ENCODE measurements at regions not wholly inside any gene's neighbourhood (a gene's known extent, or its start where the extent isn't known, plus 50 kb on each side); places are given as distances from the start of the nearest gene placed in this dataset.

- DNase-seq (ENCODE audit: low read depth in 2 of 2): no peak
These were observed 119.7 kb upstream of the RPS23 start for GRCh38 chr5:82397741-82398320.

GRCh38 chr5:82396871-82397514 is 118.8 kb upstream of the RPS23 start:
- DNase-seq (ENCODE audit: low read depth in 2 of 2): no peak

GRCh38 chr5:82396396-82396795 is 118.2 kb upstream of the RPS23 start:
- DNase-seq (ENCODE audit: low read depth in 2 of 2): no peak

GRCh38 chr5:82393951-82394350 is 115.8 kb upstream of the RPS23 start:
- no peak for DNase-seq (ENCODE audit: low read depth in 2 of 2)

- no peak for DNase-seq (ENCODE audit: low read depth in 2 of 2)
These were observed 111.9 kb upstream of the RPS23 start for GRCh38 chr5:82390088-82390487.

- no peak for DNase-seq (ENCODE audit: low read depth in 2 of 2)
These were observed 111.2 kb upstream of the RPS23 start for GRCh38 chr5:82389347-82389746.

- no peak for DNase-seq (ENCODE audit: low read depth in 2 of 2)
These were observed 110.0 kb upstream of the RPS23 start for GRCh38 chr5:82388181-82388580.

GRCh38 chr5:82387819-82388166 is 109.6 kb upstream of the RPS23 start:
- no peak for DNase-seq (ENCODE audit: low read depth in 2 of 2)

- no peak for DNase-seq (ENCODE audit: low read depth in 2 of 2)
These were observed 109.1 kb upstream of the RPS23 start for GRCh38 chr5:82387001-82387818.

- DNase-seq (ENCODE audit: low read depth in 2 of 2): no peak
These were observed 108.4 kb upstream of the RPS23 start for GRCh38 chr5:82386576-82386975.

- no peak for DNase-seq (ENCODE audit: low read depth in 2 of 2)
These were observed 106.0 kb upstream of the RPS23 start for GRCh38 chr5:82384034-82384750.

GRCh38 chr5:82381591-82381990 is 103.4 kb upstream of the RPS23 start:
- DNase-seq (ENCODE audit: low read depth in 2 of 2): no peak

GRCh38 chr5:82376307-82376706 is 98.2 kb upstream of the RPS23 start:
- no peak for DNase-seq (ENCODE audit: low read depth in 2 of 2)

- DNase-seq (ENCODE audit: low read depth in 2 of 2): no peak
These were observed 97.5 kb upstream of the RPS23 start for GRCh38 chr5:82375488-82376244.

GRCh38 chr5:82374637-82375036 is 96.5 kb upstream of the RPS23 start:
- DNase-seq (ENCODE audit: low read depth in 2 of 2): no peak

- DNase-seq (ENCODE audit: low read depth in 2 of 2): no peak
These were observed 89.8 kb upstream of the RPS23 start for GRCh38 chr5:82367930-82368329.

- no peak for DNase-seq (ENCODE audit: low read depth in 2 of 2)
These were observed 87.6 kb upstream of the RPS23 start for GRCh38 chr5:82365744-82366228.

GRCh38 chr5:82365026-82365425 is 86.9 kb upstream of the RPS23 start:
- DNase-seq (ENCODE audit: low read depth in 2 of 2): no peak

GRCh38 chr5:82364497-82364896 is 86.3 kb upstream of the RPS23 start:
- DNase-seq (ENCODE audit: low read depth in 2 of 2): no peak

GRCh38 chr5:82363524-82363923 is 85.4 kb upstream of the RPS23 start:
- no peak for DNase-seq (ENCODE audit: low read depth in 2 of 2)

GRCh38 chr5:82362636-82363035 is 84.5 kb upstream of the RPS23 start:
- no peak for DNase-seq (ENCODE audit: low read depth in 2 of 2)

GRCh38 chr5:82360022-82360421 is 81.9 kb upstream of the RPS23 start:
- no peak for DNase-seq (ENCODE audit: low read depth in 2 of 2)
